ENCODE measurements at regions not wholly inside any gene's neighbourhood (a gene's known extent, or its start where the extent isn't known, plus 50 kb on each side); places are given as distances from the start of the nearest gene placed in this dataset.

GRCh38 chr11:133653336-133653735, 121.0 kb upstream of the OPCML start:
- CTCF ChIA-PET = no interaction called here
- BruUV-seq (replicated peaks) = no TSS peak
- Mint-ChIP-seq H3K27me3 (ENCODE audit: unreplicated experiment) (no peaks in the 10 kb centered on the region), H3K36me3 (ENCODE audit: insufficient read depth, unreplicated experiment) (no peaks in the 10 kb centered on the region), H3K27ac (ENCODE audit: unreplicated experiment) (no peak overlapping the region), H3K9me3 (ENCODE audit: low read depth, unreplicated experiment) (peaks cover 22% of the 10 kb centered on the region), H3K4me3 (ENCODE audit: low read depth, unreplicated experiment) (no peak overlapping the region), H3K4me1 (ENCODE audit: low read depth, unreplicated experiment) (no peaks in the 10 kb centered on the region)
- intact Hi-C loops (cut with micrococcal nuclease; ENCODE audit: unreplicated experiment) = no loop called here
- TF ChIP-seq CTCF (IDR thresholded peaks at IDR 0.05; ENCODE audit: unreplicated experiment) = no peak
- no peak for DNase-seq

- Mint-ChIP-seq H3K27ac (ENCODE audit: unreplicated experiment) (no peak overlapping the region), H3K27me3 (ENCODE audit: unreplicated experiment) (no peaks in the 10 kb centered on the region), H3K36me3 (ENCODE audit: insufficient read depth, unreplicated experiment) (no peaks in the 10 kb centered on the region), H3K4me3 (ENCODE audit: low read depth, unreplicated experiment) (no peak overlapping the region), H3K4me1 (ENCODE audit: low read depth, unreplicated experiment) (no peaks in the 10 kb centered on the region), H3K9me3 (ENCODE audit: low read depth, unreplicated experiment) (peaks cover 21% of the 10 kb centered on the region)
- CTCF ChIA-PET = no interaction called here
- DNase-seq = no peak
- intact Hi-C loops (cut with micrococcal nuclease; ENCODE audit: unreplicated experiment) = no loop called here
- no TSS peak for BruUV-seq (replicated peaks)
- TF ChIP-seq CTCF (IDR thresholded peaks at IDR 0.05; ENCODE audit: unreplicated experiment) = no peak
These were observed 117.8 kb upstream of the OPCML start for GRCh38 chr11:133650082-133650481.

GRCh38 chr11:133649040-133649439, 116.7 kb upstream of the OPCML start:
- no peak for TF ChIP-seq CTCF (IDR thresholded peaks at IDR 0.05; ENCODE audit: unreplicated experiment)
- Mint-ChIP-seq H3K27me3 (ENCODE audit: unreplicated experiment) (no peaks in the 10 kb centered on the region), H3K4me1 (ENCODE audit: low read depth, unreplicated experiment) (no peaks in the 10 kb centered on the region), H3K4me3 (ENCODE audit: low read depth, unreplicated experiment) (no peak overlapping the region), H3K27ac (ENCODE audit: unreplicated experiment) (no peak overlapping the region), H3K36me3 (ENCODE audit: insufficient read depth, unreplicated experiment) (no peaks in the 10 kb centered on the region), H3K9me3 (ENCODE audit: low read depth, unreplicated experiment) (peaks cover 21% of the 10 kb centered on the region)
- DNase-seq = no peak
- CTCF ChIA-PET = no interaction called here
- intact Hi-C loops (cut with micrococcal nuclease; ENCODE audit: unreplicated experiment) = no loop called here
- BruUV-seq (replicated peaks) = no TSS peak

- Mint-ChIP-seq H3K9me3 (ENCODE audit: low read depth, unreplicated experiment) (peaks cover 19% of the 10 kb centered on the region), H3K36me3 (ENCODE audit: insufficient read depth, unreplicated experiment) (peaks cover 5% of the 10 kb centered on the region), H3K4me3 (ENCODE audit: low read depth, unreplicated experiment) (no peak overlapping the region), H3K27ac (ENCODE audit: unreplicated experiment) (no peak overlapping the region), H3K27me3 (ENCODE audit: unreplicated experiment) (no peaks in the 10 kb centered on the region), H3K4me1 (ENCODE audit: low read depth, unreplicated experiment) (no peaks in the 10 kb centered on the region)
- intact Hi-C loops (cut with micrococcal nuclease; ENCODE audit: unreplicated experiment) = no loop called here
- CTCF ChIA-PET = no interaction called here
- DNase-seq = no peak
- no TSS peak for BruUV-seq (replicated peaks)
- TF ChIP-seq CTCF (IDR thresholded peaks at IDR 0.05; ENCODE audit: unreplicated experiment) = no peak
These were observed 107.1 kb upstream of the OPCML start for GRCh38 chr11:133639408-133639807.

GRCh38 chr11:133638921-133639320, 106.6 kb upstream of the OPCML start:
- H3K27me3 Mint-ChIP-seq (ENCODE audit: unreplicated experiment) = no peaks in the 10 kb centered on the region
- no peak overlapping the region for H3K27ac Mint-ChIP-seq (ENCODE audit: unreplicated experiment)
- no peaks in the 10 kb centered on the region for H3K4me1 Mint-ChIP-seq (ENCODE audit: low read depth, unreplicated experiment)
- no peak for TF ChIP-seq CTCF (IDR thresholded peaks at IDR 0.05; ENCODE audit: unreplicated experiment)
- peaks cover 22% of the 10 kb centered on the region for H3K9me3 Mint-ChIP-seq (ENCODE audit: low read depth, unreplicated experiment)
- H3K4me3 Mint-ChIP-seq (ENCODE audit: low read depth, unreplicated experiment) = no peak overlapping the region
- BruUV-seq (replicated peaks) = no TSS peak
- H3K36me3 Mint-ChIP-seq (ENCODE audit: insufficient read depth, unreplicated experiment) = peaks cover 5% of the 10 kb centered on the region
- intact Hi-C loops (cut with micrococcal nuclease; ENCODE audit: unreplicated experiment) = no loop called here
- no peak for DNase-seq
- CTCF ChIA-PET = no interaction called here
